D721Med (cell line): ENCODE measurements at regions not wholly inside any gene's neighbourhood (a gene's known extent, or its start where the extent isn't known, plus 50 kb on each side); places are given as distances from the start of the nearest gene placed in this dataset.

Source experiments
- DNase-seq: peaks from one replicate; pipeline ENCODE4 v3.0.0; 2011; ENCODE audit warnings: low spot score; ENCODE audit not compliant: insufficient read length
- FAIRE-seq: peaks from 2 replicates; lab custom pipeline; 2011; peaks lifted over from hg19 to GRCh38; lab: Jason Lieb, UNC
- TF ChIP-seq, protein P1 (sequence below): IDR thresholded peaks from 2 replicates; pipeline ENCODE4 v1.5.1; 2012; ENCODE audit warnings: mild to moderate bottlenecking, control low read depth; ENCODE audit not compliant: insufficient read depth; ENCODE audit errors: missing control alignments

DNA sequence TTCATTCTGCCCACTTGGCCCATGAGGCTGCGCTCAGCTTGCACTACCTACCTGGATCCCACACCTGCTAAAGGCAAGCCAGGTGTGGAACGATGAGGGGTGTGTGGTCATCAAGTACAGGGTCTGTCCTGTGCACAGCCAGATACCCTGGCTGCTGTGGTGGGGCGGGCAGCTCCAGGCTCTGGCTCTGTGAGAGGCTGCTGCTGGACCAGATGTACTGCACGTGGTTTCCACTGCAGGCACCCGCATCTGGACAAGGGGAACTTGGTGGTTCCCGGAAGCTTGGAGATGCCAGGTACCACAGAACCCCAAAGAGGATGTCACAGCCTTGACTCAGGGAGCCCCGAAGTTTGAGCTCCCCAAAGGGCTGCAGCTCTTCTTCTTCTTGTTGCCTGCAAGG lies 68.1 kb upstream of the ZNF804A start:
- FAIRE-seq (no peak), DNase-seq (no peak)
- TF ChIP-seq, protein P1, sequence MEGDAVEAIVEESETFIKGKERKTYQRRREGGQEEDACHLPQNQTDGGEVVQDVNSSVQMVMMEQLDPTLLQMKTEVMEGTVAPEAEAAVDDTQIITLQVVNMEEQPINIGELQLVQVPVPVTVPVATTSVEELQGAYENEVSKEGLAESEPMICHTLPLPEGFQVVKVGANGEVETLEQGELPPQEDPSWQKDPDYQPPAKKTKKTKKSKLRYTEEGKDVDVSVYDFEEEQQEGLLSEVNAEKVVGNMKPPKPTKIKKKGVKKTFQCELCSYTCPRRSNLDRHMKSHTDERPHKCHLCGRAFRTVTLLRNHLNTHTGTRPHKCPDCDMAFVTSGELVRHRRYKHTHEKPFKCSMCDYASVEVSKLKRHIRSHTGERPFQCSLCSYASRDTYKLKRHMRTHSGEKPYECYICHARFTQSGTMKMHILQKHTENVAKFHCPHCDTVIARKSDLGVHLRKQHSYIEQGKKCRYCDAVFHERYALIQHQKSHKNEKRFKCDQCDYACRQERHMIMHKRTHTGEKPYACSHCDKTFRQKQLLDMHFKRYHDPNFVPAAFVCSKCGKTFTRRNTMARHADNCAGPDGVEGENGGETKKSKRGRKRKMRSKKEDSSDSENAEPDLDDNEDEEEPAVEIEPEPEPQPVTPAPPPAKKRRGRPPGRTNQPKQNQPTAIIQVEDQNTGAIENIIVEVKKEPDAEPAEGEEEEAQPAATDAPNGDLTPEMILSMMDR: no peak

GRCh38 chr2:184530959-184531358 lies 67.4 kb upstream of the ZNF804A start:
- TF ChIP-seq, protein P1: no peak
- DNase-seq (no peak), FAIRE-seq (no peak)

GRCh38 chr2:184532551-184532950 lies 65.8 kb upstream of the ZNF804A start:
- FAIRE-seq (no peak), DNase-seq (no peak)
- TF ChIP-seq, protein P1: no peak

GRCh38 chr2:184534986-184535385 lies 63.3 kb upstream of the ZNF804A start:
- FAIRE-seq (no peak), DNase-seq (no peak)
- TF ChIP-seq, protein P1: no peak

GRCh38 chr2:184540246-184540789 lies 58.0 kb upstream of the ZNF804A start:
- DNase-seq (no peak), FAIRE-seq (no peak)
- TF ChIP-seq, protein P1: no peak

GRCh38 chr2:184541591-184541990 lies 56.7 kb upstream of the ZNF804A start:
- FAIRE-seq (no peak), DNase-seq (no peak)
- TF ChIP-seq, protein P1: no peak

- DNase-seq (no peak), FAIRE-seq (no peak)
- TF ChIP-seq, protein P1: no peak
Observed at GRCh38 chr2:184543832-184544231, 54.5 kb upstream of the ZNF804A start.
